ENCODE measurements at regions not wholly inside any gene's neighbourhood (a gene's known extent, or its start where the extent isn't known, plus 50 kb on each side); places are given as distances from the start of the nearest gene placed in this dataset.

- DNase-seq (ENCODE audit: low read depth in 2 of 2), result no peak
Observed at GRCh38 chr20:60950974-60951373, 301.1 kb upstream of the CDH4 start.

GRCh38 chr20:60952861-60953260 lies 299.2 kb upstream of the CDH4 start:
- DNase-seq (ENCODE audit: low read depth in 2 of 2), result no peak

- DNase-seq (ENCODE audit: low read depth in 2 of 2), result no peak
Observed at GRCh38 chr20:60953321-60953720, 298.7 kb upstream of the CDH4 start.

- no peak for DNase-seq (ENCODE audit: low read depth in 2 of 2)
Observed at GRCh38 chr20:60955706-60956105, 296.4 kb upstream of the CDH4 start.

DNA sequence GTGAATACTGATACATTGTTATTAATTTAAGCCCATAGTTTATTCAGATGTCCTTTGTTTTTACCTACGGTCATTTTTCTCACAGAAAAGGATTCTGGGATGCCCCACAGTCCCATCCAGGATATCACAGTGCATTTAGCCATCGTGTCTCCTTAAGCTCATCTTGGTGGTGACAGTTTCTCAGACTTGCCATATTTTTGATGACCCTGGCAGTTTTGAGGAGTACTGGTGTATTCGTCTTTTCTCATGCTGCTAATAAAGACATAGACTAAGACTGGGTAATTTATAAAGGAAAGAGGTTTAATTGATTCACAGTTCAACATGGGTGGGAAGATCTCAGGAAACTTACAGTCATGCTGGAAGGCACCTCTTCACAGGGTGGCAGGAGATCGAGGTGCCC lies 295.9 kb upstream of the CDH4 start:
- no peak for DNase-seq (ENCODE audit: low read depth in 2 of 2)

GRCh38 chr20:60957621-60958020 lies 294.4 kb upstream of the CDH4 start:
- DNase-seq (ENCODE audit: low read depth in 2 of 2), result no peak

DNA sequence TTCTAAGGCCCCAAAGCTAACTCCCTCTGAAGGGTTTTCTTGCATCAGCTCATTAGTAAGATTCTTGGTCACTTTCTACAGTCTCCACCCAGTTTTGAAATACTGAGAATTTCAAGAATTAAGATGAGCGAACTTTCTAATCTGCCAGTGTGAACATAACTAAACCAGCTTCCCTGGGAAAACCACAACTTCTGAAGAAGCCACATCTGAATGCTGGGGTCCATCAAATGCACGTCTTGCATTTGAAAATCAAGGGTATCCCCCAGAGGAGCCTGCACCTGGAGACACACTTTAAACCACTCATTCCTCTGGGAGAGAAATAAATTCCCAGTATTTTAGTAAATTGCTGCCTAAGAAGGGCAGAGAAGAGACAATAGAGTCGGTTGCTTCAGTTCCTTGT lies 292.1 kb upstream of the CDH4 start:
- no peak for DNase-seq (ENCODE audit: low read depth in 2 of 2)

GRCh38 chr20:60960500-60960899 lies 291.6 kb upstream of the CDH4 start:
- DNase-seq (ENCODE audit: low read depth in 2 of 2), result no peak

DNA sequence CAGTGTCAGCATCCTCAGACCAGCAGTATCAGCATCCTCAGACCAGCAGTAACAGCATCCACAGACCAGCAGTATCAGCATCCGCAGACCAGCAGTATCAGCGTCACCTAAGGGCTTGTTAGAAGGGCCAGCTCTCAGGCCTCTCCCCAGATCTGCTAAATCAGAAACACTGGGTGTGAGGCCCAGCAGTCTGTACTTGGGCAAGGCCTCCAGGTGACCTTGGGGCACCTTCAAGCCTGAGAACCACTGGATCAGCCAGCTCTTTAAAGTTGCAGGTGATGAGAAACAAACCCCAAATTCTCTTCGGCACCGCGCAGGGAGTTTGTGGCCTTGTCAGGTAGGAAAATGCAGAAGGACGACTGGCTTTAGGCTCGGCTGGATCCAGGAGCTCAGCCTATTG lies 290.5 kb upstream of the CDH4 start:
- DNase-seq (ENCODE audit: low read depth in 2 of 2), result no peak

GRCh38 chr20:60962367-60963045 lies 289.6 kb upstream of the CDH4 start:
- no peak for DNase-seq (ENCODE audit: low read depth in 2 of 2)

DNA sequence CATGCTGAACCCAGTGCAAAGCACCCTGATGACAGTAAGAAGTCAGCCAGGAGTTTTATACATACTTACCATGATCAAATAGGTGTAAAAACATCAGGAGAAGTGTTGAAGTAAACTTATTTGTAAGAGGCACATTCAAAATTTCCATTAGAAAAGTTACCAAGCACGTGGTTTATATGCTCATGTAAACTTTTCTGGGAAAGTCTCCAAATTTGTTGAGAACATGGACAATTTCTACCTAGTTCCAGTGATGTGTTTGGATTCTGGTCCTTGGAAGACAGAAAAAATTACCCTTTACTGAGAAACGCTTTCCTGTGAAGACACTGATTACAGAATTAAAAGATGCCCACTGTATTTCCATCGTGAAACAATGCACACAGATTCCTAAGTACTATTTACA lies 288.9 kb upstream of the CDH4 start:
- no peak for DNase-seq (ENCODE audit: low read depth in 2 of 2)

DNA sequence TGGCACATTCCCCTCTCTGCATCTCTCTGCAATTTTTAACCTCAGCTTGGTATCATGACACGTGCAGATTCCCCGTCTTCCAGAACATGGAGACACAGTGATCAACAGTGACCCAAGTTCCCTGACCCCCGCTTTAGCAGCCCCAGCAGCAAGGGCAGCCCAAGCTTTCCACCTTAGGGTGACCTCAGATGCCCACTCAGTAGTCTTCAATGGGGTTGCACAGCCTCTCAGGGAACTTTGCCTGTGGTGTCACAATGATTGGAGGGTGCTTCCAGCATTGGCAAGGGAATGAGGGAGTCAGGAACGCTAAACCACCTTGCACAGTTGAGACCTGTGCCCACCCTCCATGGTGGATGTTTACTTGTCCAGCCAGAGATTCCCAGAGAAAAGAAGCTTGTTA lies 287.1 kb upstream of the CDH4 start:
- DNase-seq (ENCODE audit: low read depth in 2 of 2), result no peak

DNA sequence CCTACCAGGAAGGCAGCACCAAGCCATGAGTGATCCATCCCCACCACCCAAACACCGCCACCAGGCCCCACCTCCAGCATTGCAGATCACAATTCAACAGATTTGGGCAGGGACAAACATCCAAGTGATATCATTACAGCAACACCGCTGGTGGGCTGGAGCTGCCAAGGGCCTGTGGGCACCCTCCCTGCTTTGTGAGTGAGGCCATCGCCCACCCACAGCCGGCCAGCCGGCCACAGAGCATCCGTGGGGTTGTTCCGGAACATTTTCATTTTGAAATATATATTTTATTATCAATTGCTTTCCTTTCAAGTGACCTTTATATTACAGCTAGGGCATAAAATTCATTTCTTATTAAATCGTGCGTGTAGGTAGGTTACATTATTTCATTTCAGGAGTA lies 286.0 kb upstream of the CDH4 start:
- DNase-seq (ENCODE audit: low read depth in 2 of 2), result no peak

- DNase-seq (ENCODE audit: low read depth in 2 of 2), result no peak
Observed at GRCh38 chr20:60966766-60967165, 285.3 kb upstream of the CDH4 start.

DNA sequence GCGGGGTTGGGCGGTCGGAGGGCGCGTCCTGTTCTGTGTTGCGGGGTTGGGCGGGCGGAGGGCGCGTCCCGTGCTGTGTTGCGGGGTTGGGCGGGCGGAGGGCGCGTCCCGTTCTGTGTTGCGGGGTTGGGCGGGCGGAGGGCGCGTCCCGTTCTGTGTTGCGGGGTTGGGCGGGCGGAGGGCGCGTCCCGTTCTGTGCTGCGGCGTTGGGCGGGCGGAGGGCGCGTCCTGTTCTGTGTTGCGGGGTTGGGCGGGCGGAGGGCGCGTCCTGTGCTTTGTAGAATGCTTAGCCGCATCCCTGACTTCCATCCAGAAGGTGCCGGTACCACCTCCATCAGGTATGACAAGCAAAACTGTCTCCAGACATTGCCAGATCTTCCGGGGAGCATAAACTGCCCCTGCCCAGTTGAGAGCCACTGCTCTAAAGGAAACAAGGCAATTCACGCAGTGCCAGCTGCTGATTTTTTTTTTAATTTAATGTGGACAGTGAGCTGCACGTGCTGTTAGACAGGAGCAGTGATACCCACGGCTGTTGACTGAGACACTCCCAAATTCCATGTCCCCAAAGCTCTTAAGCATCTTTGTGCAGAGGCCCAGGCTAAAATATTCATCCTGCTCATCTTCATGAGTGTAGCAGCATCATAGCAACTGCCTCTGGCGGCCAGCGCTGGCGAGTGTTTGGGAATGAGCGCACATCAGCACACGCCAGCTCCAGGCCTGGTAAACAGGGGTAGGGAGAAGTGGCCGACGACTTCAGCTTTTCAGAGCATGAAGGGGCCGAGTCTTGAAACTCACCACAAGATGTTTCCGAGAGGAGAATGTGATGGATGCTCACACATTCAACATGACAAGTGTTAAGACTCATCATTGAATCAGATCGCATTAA lies 284.4 kb upstream of the CDH4 start:
- no peak for DNase-seq (ENCODE audit: low read depth in 2 of 2)

- DNase-seq (ENCODE audit: low read depth in 2 of 2), result no peak
Observed at GRCh38 chr20:60968853-60969720, 283.0 kb upstream of the CDH4 start.

DNA sequence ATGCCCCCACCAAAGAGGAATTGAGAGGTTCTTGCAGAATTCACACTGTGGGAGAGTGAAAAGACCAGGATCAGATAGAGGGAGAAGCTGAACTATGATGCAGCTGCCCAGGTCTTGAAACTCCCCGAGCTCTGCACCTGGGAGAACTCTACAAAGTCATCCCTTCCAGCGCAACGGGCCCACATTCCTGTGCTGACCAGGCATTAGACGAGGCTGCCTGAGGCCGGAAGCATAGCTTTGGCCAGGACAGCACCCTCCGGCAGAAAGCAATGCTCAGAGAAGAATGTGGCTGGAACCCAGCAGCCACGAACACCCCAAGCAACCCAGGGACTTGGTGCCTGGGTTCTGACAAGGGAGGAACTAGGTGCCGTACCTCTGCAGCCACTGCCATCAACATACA lies 281.5 kb upstream of the CDH4 start:
- no peak for DNase-seq (ENCODE audit: low read depth in 2 of 2)

GRCh38 chr20:60974022-60974421 lies 278.0 kb upstream of the CDH4 start:
- DNase-seq (ENCODE audit: low read depth in 2 of 2), result no peak

DNA sequence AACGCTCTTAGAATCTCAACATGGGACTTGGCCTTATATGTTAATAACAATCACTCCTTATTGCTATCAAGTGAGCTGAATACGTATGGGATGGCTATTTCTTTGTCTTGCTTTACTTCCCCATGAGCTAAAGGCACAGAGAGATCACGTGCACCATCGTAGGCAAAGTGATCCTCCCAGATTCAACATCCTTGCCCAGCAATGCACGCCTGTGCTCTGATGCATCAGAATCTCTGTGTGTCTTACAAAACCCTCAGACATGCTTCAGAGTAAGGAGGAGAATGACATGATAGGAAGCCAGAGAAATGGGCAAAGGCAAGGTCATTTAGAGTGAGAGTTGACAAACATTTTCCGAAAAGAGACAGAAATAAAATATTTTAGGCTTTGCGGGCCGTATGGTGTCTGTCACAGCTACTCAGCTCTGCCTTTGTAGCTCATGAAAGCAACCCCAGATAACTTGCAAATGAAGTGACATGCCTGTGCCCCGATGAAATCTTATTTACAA lies 277.6 kb upstream of the CDH4 start:
- DNase-seq (ENCODE audit: low read depth in 2 of 2), result no peak

GRCh38 chr20:60976139-60976538 lies 275.9 kb upstream of the CDH4 start:
- no peak for DNase-seq (ENCODE audit: low read depth in 2 of 2)

DNA sequence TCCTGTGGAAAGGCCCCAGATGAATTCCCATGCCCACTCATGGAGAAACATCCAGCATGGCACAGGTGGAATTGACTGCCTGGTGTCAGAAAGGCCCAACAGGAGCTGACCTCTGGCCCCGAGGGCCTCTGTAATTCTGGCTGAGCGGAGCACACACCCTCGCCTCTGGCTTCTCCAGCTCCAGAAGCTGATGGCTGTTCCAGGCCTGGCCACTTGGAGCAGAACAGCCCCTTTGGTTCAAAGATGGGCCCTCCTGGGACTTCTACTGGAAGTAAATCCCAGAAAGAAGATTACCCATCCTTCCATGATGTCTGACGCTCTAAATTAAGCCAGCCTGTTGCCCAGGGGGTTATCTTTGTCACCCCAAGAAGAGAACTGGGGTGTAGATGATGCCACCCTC lies 275.1 kb upstream of the CDH4 start:
- no peak for DNase-seq (ENCODE audit: low read depth in 2 of 2)

- no peak for DNase-seq (ENCODE audit: low read depth in 2 of 2)
Observed at GRCh38 chr20:60977901-60978300, 274.2 kb upstream of the CDH4 start.
